ENCODE measurements at regions not wholly inside any gene's neighbourhood (a gene's known extent, or its start where the extent isn't known, plus 50 kb on each side); places are given as distances from the start of the nearest gene placed in this dataset.

GRCh38 chr11:21963013-21963412, 229.9 kb upstream of the ANO5 start:
- TF ChIP-seq, protein P1, sequence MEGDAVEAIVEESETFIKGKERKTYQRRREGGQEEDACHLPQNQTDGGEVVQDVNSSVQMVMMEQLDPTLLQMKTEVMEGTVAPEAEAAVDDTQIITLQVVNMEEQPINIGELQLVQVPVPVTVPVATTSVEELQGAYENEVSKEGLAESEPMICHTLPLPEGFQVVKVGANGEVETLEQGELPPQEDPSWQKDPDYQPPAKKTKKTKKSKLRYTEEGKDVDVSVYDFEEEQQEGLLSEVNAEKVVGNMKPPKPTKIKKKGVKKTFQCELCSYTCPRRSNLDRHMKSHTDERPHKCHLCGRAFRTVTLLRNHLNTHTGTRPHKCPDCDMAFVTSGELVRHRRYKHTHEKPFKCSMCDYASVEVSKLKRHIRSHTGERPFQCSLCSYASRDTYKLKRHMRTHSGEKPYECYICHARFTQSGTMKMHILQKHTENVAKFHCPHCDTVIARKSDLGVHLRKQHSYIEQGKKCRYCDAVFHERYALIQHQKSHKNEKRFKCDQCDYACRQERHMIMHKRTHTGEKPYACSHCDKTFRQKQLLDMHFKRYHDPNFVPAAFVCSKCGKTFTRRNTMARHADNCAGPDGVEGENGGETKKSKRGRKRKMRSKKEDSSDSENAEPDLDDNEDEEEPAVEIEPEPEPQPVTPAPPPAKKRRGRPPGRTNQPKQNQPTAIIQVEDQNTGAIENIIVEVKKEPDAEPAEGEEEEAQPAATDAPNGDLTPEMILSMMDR (IDR thresholded peaks at IDR 0.05; ENCODE audit: poor library complexity, severe bottlenecking): no peak
- Histone ChIP-seq H3K27me3 (ENCODE audit: insufficient read depth, poor library complexity, severe bottlenecking) (no peaks in the 10 kb centered on the region), H3K4me1 (ENCODE audit: insufficient read depth, poor library complexity, severe bottlenecking) (no peaks in the 10 kb centered on the region), H3K36me3 (ENCODE audit: low read depth) (no peaks in the 10 kb centered on the region), H3K4me3 (ENCODE audit: severe bottlenecking) (no peak overlapping the region), H3K9me3 (ENCODE audit: severe bottlenecking) (no peaks in the 10 kb centered on the region), H3K27ac (ENCODE audit: poor library complexity, severe bottlenecking) (no peak overlapping the region)
- DNase-seq (ENCODE audit: low spot score) (no peak), ATAC-seq (ENCODE audit: low read depth) (no peak)

DNA sequence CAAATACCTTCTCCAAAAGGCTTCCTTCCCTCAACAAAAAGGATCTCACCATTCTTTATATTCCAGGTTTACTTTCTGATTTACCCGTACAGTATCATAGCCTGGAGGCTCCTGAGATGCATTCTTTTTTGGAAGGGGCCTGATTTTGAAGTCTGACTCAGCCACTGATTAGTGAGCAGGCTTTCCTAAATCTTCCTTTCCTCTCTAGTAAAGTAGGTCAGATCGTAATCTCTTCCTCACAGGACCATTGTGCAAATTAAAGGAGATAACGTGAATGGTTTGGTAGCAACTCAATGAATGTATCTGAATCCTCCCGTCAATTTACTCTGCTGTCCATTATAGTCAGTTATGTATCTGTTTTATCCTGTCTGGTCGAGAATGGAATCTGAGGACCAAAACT, 227.7 kb upstream of the ANO5 start:
- ATAC-seq (ENCODE audit: low read depth) (no peak), DNase-seq (ENCODE audit: low spot score) (no peak)
- no peaks in the 10 kb centered on the region for H3K9me3 ChIP-seq (ENCODE audit: severe bottlenecking)
- H3K4me1 ChIP-seq (ENCODE audit: insufficient read depth, poor library complexity, severe bottlenecking): no peaks in the 10 kb centered on the region
- TF ChIP-seq, protein P1 (IDR thresholded peaks at IDR 0.05; ENCODE audit: poor library complexity, severe bottlenecking): no peak
- no peak overlapping the region for H3K27ac ChIP-seq (ENCODE audit: poor library complexity, severe bottlenecking)
- no peaks in the 10 kb centered on the region for H3K27me3 ChIP-seq (ENCODE audit: insufficient read depth, poor library complexity, severe bottlenecking)
- no peak overlapping the region for H3K4me3 ChIP-seq (ENCODE audit: severe bottlenecking)
- H3K36me3 ChIP-seq (ENCODE audit: low read depth): no peaks in the 10 kb centered on the region

DNA sequence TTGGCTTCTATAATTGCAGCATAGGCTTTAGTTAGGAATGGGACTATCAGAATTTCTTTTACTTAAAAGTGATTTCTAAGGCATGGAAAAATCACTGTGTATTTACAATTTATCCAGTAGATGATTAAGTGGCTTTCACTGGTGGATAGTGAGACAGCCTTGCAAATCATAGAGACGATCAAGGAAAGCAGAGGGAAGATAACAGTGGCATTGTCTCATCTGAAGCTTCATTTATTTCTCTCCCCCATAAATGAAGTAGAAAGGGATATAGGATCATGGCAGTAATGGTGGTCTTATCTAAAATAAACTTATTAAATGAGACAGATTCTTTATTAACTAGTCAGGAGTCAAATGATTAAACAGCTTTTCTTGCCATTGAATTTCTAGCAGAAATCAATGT, 224.2 kb upstream of the ANO5 start:
- Histone ChIP-seq H3K4me3 (ENCODE audit: severe bottlenecking) (no peak overlapping the region), H3K9me3 (ENCODE audit: severe bottlenecking) (no peaks in the 10 kb centered on the region), H3K27me3 (ENCODE audit: insufficient read depth, poor library complexity, severe bottlenecking) (no peaks in the 10 kb centered on the region), H3K27ac (ENCODE audit: poor library complexity, severe bottlenecking) (no peak overlapping the region), H3K4me1 (ENCODE audit: insufficient read depth, poor library complexity, severe bottlenecking) (no peaks in the 10 kb centered on the region), H3K36me3 (ENCODE audit: low read depth) (no peaks in the 10 kb centered on the region)
- DNase-seq (ENCODE audit: low spot score): no peak
- ATAC-seq (ENCODE audit: low read depth): no peak
- TF ChIP-seq, protein P1 (IDR thresholded peaks at IDR 0.05; ENCODE audit: poor library complexity, severe bottlenecking): no peak

DNA sequence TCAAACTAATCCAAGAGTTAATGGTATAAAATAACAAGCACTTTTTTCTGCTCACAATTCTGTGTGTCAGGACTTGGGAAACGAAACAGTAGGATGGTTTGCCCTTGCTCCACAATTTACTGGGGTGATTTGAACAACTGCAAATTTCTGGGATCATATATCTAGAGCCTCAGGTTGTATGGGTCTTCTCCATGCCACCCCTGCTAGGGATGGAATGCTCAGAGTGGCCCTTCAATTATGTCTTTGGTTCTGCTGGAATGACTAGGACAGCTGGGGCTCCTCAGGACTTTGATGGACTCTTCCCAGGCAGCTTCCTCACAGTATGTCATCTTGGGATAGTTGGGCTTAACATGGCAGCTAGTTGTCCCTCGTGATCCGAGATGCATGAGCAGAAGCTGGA, 223.0 kb upstream of the ANO5 start:
- Histone ChIP-seq H3K27ac (ENCODE audit: poor library complexity, severe bottlenecking) (no peak overlapping the region), H3K4me3 (ENCODE audit: severe bottlenecking) (no peak overlapping the region), H3K36me3 (ENCODE audit: low read depth) (no peaks in the 10 kb centered on the region), H3K27me3 (ENCODE audit: insufficient read depth, poor library complexity, severe bottlenecking) (no peaks in the 10 kb centered on the region), H3K9me3 (ENCODE audit: severe bottlenecking) (no peaks in the 10 kb centered on the region), H3K4me1 (ENCODE audit: insufficient read depth, poor library complexity, severe bottlenecking) (no peaks in the 10 kb centered on the region)
- no peak for DNase-seq (ENCODE audit: low spot score)
- TF ChIP-seq, protein P1 (IDR thresholded peaks at IDR 0.05; ENCODE audit: poor library complexity, severe bottlenecking): no peak
- no peak for ATAC-seq (ENCODE audit: low read depth)

DNA sequence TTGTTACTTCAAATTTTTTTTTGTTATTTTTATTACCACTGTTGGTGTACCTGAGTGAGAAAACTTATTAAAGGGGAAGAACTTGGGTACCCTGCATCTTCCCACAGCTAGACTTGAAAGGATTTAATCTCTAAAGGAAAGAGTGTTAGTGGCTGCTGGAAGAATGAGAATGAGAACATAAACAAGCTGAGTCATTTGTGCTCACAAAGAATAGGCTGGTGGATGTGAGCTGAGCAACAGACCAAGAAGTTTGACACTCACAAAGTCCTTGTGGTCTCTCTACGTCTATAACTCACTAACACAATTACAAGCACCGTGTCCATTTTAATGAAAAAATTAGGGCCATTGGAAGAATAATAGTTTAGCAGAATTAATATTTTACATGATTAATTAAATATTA, 217.6 kb upstream of the ANO5 start:
- ATAC-seq (ENCODE audit: low read depth): no peak
- no peaks in the 10 kb centered on the region for H3K36me3 ChIP-seq (ENCODE audit: low read depth)
- TF ChIP-seq, protein P1 (IDR thresholded peaks at IDR 0.05; ENCODE audit: poor library complexity, severe bottlenecking): no peak
- no peaks in the 10 kb centered on the region for H3K9me3 ChIP-seq (ENCODE audit: severe bottlenecking)
- H3K4me3 ChIP-seq (ENCODE audit: severe bottlenecking): no peak overlapping the region
- H3K4me1 ChIP-seq (ENCODE audit: insufficient read depth, poor library complexity, severe bottlenecking): no peaks in the 10 kb centered on the region
- no peaks in the 10 kb centered on the region for H3K27me3 ChIP-seq (ENCODE audit: insufficient read depth, poor library complexity, severe bottlenecking)
- no peak for DNase-seq (ENCODE audit: low spot score)
- H3K27ac ChIP-seq (ENCODE audit: poor library complexity, severe bottlenecking): no peak overlapping the region
